ENCODE measurements at regions not wholly inside any gene's neighbourhood (a gene's known extent, or its start where the extent isn't known, plus 50 kb on each side); places are given as distances from the start of the nearest gene placed in this dataset.

DNA sequence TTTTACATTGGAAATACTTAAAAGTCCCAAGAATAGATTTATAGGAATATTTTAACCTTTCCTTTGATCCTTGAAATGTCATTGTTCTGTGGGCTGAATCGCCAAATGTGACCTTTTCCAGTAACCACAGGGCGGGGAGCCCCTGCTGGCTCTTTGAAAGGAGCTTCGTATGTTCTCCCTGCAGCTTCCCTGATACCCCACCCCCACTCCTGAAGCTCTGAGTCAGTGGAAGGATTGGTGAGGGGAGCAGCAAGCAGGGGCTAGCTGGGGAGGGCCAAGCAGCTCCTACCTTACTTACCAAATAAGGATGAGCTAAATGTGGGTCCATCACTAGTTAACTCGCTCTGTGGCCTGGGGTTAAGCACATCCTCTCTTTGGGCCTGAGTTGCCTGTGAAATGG is 87.7 kb downstream of the CHST1 start:
- Histone ChIP-seq H3K27me3 (ENCODE audit: control insufficient read depth in 2 of 2, insufficient read depth in 2 of 2, low read length in 2 of 2) (no peaks in the 10 kb centered on the region), H3K9me1 (replicated peaks; ENCODE audit: control insufficient read depth, extremely low read depth, insufficient read depth, low read length) (no peaks in the 10 kb centered on the region), H3K9me3 (replicated peaks; ENCODE audit: control insufficient read depth, insufficient read depth, low read length) (no peaks in the 10 kb centered on the region), H3K36me3 (ENCODE audit: control insufficient read depth in 2 of 2, extremely low read depth in 1 of 2, insufficient read depth in 2 of 2, low read length in 2 of 2) (no peaks in the 10 kb centered on the region), H4K20me1 (replicated peaks; ENCODE audit: control insufficient read depth, extremely low read depth, insufficient read depth, low read length) (no peaks in the 10 kb centered on the region), H3K27ac (ENCODE audit: insufficient read depth, low read depth, low read length) (no peak overlapping the region), H3K9ac (replicated peaks; ENCODE audit: extremely low read depth, insufficient read depth, low read length) (no peak overlapping the region), H3K4me3 (replicated peaks in 1 of 3; ENCODE audit: insufficient read depth in 1 of 3, low read depth in 1 of 3, low read length in 3 of 3) (no peak overlapping the region), H3K4me1 (ENCODE audit: control insufficient read depth, extremely low read depth, insufficient read depth, low read length) (no peaks in the 10 kb centered on the region), H2AFZ (ENCODE audit: low read depth, low read length) (no peak overlapping the region), H3K4me2 (ENCODE audit: insufficient read depth, low read length) (no peak overlapping the region), H3K79me2 (ENCODE audit: control insufficient read depth, insufficient read depth, low read length) (no peaks in the 10 kb centered on the region)
- POLR2A ChIA-PET, result no interaction called here
- CTCF ChIA-PET, result interaction anchor here (0.9 to 1.4 kb wide), 4 partner anchors 15 to 194 kb away, joined by 3 to 4 read pairs (median 4); partner anchors contain the start of gene CHST1
- no TSS peak for BruUV-seq (replicated peaks)
- FAIRE-seq, result no peak
- intact Hi-C loops (cut with micrococcal nuclease), result no loop called here
- TF ChIP-seq EZH2 (IDR thresholded peaks at IDR 0.05; ENCODE audit: borderline replicate concordance, low read depth, low read length, severe bottlenecking) (no peak), POLR2A (IDR thresholded peaks at IDR 0.05; ENCODE audit: low read depth, low read length) (no peak)
- no peak for DNase-seq (ENCODE audit: low read depth, low spot score)
- dilution Hi-C loops (cut with MboI; ENCODE audit: extremely low pct_ligation_motif_present, low sequenced_read_pairs), result no loop called here

DNA sequence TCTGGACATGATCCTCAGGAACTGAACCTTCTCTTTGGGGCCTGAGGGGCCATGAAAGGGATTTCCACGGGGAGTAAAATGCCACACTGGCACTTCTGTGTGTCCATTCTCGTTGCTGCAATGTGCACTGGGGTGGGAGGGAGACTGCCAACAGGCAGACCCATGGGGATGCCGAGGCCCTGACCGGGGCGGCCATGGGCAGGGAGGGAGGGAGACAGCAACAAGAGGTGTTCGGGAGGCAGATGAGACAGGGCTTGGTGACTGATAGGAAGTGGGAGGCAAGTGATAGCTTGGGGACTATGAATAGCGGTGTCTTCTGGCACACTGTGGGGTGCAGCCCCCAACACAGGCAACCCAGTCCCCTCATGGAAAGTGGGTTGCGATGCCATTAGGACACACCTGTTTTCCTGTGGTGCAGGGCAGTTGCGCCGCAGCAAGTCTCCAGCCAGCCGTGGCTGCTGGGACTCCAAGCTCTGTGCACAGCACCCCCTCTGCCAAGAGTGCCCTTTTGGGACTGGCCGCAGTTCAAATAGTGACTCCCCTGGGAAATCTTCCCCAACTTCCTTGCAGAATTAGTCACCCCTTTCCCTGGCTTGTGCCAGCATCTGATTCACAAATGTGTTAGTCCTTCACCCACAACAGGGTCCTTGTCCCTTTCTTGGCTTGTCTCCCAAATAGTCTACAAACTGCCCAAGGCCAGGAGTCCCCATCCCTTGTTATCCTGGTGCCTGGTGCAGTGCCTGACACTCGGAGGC is 88.8 kb downstream of the CHST1 start:
- CTCF ChIA-PET, result interaction anchor here (1.4 kb wide), 1 partner anchor 14 kb away, joined by 4 read pairs; no protein-coding TSS in a partner anchor
- Histone ChIP-seq H3K27me3 (ENCODE audit: control insufficient read depth in 2 of 2, insufficient read depth in 2 of 2, low read length in 2 of 2) (no peaks in the 10 kb centered on the region), H3K9me1 (replicated peaks; ENCODE audit: control insufficient read depth, extremely low read depth, insufficient read depth, low read length) (no peaks in the 10 kb centered on the region), H3K4me2 (ENCODE audit: insufficient read depth, low read length) (no peak overlapping the region), H3K27ac (ENCODE audit: insufficient read depth, low read depth, low read length) (no peak overlapping the region), H3K79me2 (ENCODE audit: control insufficient read depth, insufficient read depth, low read length) (no peaks in the 10 kb centered on the region), H4K20me1 (replicated peaks; ENCODE audit: control insufficient read depth, extremely low read depth, insufficient read depth, low read length) (no peaks in the 10 kb centered on the region), H3K4me3 (replicated peaks in 1 of 3; ENCODE audit: insufficient read depth in 1 of 3, low read depth in 1 of 3, low read length in 3 of 3) (no peak overlapping the region), H2AFZ (ENCODE audit: low read depth, low read length) (no peak overlapping the region), H3K9ac (replicated peaks; ENCODE audit: extremely low read depth, insufficient read depth, low read length) (no peak overlapping the region), H3K9me3 (replicated peaks; ENCODE audit: control insufficient read depth, insufficient read depth, low read length) (no peaks in the 10 kb centered on the region), H3K36me3 (ENCODE audit: control insufficient read depth in 2 of 2, extremely low read depth in 1 of 2, insufficient read depth in 2 of 2, low read length in 2 of 2) (no peaks in the 10 kb centered on the region), H3K4me1 (ENCODE audit: control insufficient read depth, extremely low read depth, insufficient read depth, low read length) (no peaks in the 10 kb centered on the region)
- POLR2A ChIA-PET, result no interaction called here
- TF ChIP-seq, protein P1, sequence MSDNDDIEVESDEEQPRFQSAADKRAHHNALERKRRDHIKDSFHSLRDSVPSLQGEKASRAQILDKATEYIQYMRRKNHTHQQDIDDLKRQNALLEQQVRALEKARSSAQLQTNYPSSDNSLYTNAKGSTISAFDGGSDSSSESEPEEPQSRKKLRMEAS (IDR thresholded peaks at IDR 0.05; ENCODE audit: insufficient read depth, insufficient read length), result no peak
- TF ChIP-seq POLR2AphosphoS5 (IDR thresholded peaks at IDR 0.05; ENCODE audit: insufficient read depth, low read depth, low read length), result no peak
- no peak for TF ChIP-seq POLR2A (IDR thresholded peaks at IDR 0.05; ENCODE audit: low read depth, low read length)
- no peak for TF ChIP-seq GATA2 (IDR thresholded peaks at IDR 0.05; ENCODE audit: insufficient read depth, insufficient read length, low read depth, low read length)
- TF ChIP-seq JUN (IDR thresholded peaks at IDR 0.05; ENCODE audit: borderline replicate concordance, insufficient read depth, insufficient read length, low read depth), result no peak
- no peak for TF ChIP-seq EZH2 (IDR thresholded peaks at IDR 0.05; ENCODE audit: borderline replicate concordance, low read depth, low read length, severe bottlenecking)
- TF ChIP-seq, protein P2, sequence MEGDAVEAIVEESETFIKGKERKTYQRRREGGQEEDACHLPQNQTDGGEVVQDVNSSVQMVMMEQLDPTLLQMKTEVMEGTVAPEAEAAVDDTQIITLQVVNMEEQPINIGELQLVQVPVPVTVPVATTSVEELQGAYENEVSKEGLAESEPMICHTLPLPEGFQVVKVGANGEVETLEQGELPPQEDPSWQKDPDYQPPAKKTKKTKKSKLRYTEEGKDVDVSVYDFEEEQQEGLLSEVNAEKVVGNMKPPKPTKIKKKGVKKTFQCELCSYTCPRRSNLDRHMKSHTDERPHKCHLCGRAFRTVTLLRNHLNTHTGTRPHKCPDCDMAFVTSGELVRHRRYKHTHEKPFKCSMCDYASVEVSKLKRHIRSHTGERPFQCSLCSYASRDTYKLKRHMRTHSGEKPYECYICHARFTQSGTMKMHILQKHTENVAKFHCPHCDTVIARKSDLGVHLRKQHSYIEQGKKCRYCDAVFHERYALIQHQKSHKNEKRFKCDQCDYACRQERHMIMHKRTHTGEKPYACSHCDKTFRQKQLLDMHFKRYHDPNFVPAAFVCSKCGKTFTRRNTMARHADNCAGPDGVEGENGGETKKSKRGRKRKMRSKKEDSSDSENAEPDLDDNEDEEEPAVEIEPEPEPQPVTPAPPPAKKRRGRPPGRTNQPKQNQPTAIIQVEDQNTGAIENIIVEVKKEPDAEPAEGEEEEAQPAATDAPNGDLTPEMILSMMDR (IDR thresholded peaks at IDR 0.05; ENCODE audit: extremely low read depth in 1 of 2, insufficient read depth in 1 of 2, low read depth in 1 of 2, low read length in 2 of 2), result no peak
- no peak for TF ChIP-seq MYC (IDR thresholded peaks at IDR 0.05; ENCODE audit: low read depth, low read length)
- TF ChIP-seq FOS (IDR thresholded peaks at IDR 0.05; ENCODE audit: borderline replicate concordance, insufficient read depth, low read length), result no peak
- intact Hi-C loops (cut with micrococcal nuclease) (no loop called here), dilution Hi-C loops (cut with MboI; ENCODE audit: extremely low pct_ligation_motif_present, low sequenced_read_pairs) (no loop called here)
- BruUV-seq (replicated peaks), result no TSS peak
- FAIRE-seq, result no peak
- no peak for DNase-seq (ENCODE audit: low read depth, low spot score)

Measured in endothelial cell of umbilical vein (primary cell).